ENCODE measurements at regions not wholly inside any gene's neighbourhood (a gene's known extent, or its start where the extent isn't known, plus 50 kb on each side); places are given as distances from the start of the nearest gene placed in this dataset.
A peak's percentile ranks its signal among the peaks of the same experiment; 100 is the strongest.

DNA sequence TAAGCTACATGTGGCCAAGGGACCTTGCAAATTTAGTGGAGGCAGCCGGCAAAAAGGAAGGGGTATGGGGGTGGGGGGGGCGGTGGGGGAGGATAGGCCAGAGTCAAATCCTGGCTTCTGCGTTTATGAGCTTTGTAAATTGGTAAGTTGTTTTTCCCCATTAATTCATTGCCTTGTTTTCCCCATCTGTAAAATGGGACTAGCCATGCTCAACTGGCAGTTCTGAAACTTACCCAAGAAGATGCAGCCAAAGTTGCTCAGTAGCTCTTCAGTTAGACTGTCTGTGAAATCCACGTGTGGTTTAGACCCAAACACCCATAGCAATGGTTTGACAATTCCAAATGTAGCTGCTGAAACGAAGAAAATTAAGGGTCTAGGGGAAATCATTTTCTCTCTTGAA, 52.3 kb upstream of the FAM89A start:
- no peak for DNase-seq
- Mint-ChIP-seq H3K9me3 (ENCODE audit: low read depth) (no peaks in the 10 kb centered on the region), H3K4me1 (no peaks in the 10 kb centered on the region), H3K4me3 (no peak overlapping the region), H3K27me3 (peaks cover 13% of the 10 kb centered on the region), H3K27ac (no peak overlapping the region), H3K36me3 (ENCODE audit: low read depth) (no peaks in the 10 kb centered on the region)
- no peak for ATAC-seq
- ChIA-PET POLR2A (interaction anchor here (0.6 kb wide), 1 partner anchor 89 kb away, joined by 3 read pairs; no protein-coding TSS in a partner anchor), CTCF (interaction anchor here (0.6 to 1.5 kb wide), 11 partner anchors 10 to 452 kb away, joined by 3 to 14 read pairs (median 3); no protein-coding TSS in a partner anchor)
- intact Hi-C loops (cut with DNase I, micrococcal nuclease) = loop anchor here (1.0 to 5.0 kb wide), 2 partner anchors 175 kb away; no protein-coding TSS in a partner anchor

GRCh38 chr1:231091831-231092301, 51.8 kb upstream of the FAM89A start:
- intact Hi-C loops (cut with DNase I, micrococcal nuclease) = loop anchor here (1.0 to 5.0 kb wide), 2 partner anchors 175 kb away; no protein-coding TSS in a partner anchor
- H3K4me1 Mint-ChIP-seq = no peaks in the 10 kb centered on the region
- no peak overlapping the region for H3K4me3 Mint-ChIP-seq
- H3K27ac Mint-ChIP-seq = no peak overlapping the region
- H3K36me3 Mint-ChIP-seq (ENCODE audit: low read depth) = no peaks in the 10 kb centered on the region
- peak; percentile 69 for DNase-seq
- ChIA-PET CTCF (interaction anchor here (0.6 to 1.5 kb wide), 11 partner anchors 11 to 451 kb away, joined by 3 to 14 read pairs (median 3); no protein-coding TSS in a partner anchor), POLR2A (interaction anchor here (0.6 kb wide), 1 partner anchor 90 kb away, joined by 3 read pairs; no protein-coding TSS in a partner anchor)
- ATAC-seq = no peak
- H3K9me3 Mint-ChIP-seq (ENCODE audit: low read depth) = no peaks in the 10 kb centered on the region
- H3K27me3 Mint-ChIP-seq = peaks cover 13% of the 10 kb centered on the region

GRCh38 chr1:231091415-231091814, 51.4 kb upstream of the FAM89A start:
- DNase-seq (no peak), ATAC-seq (no peak)
- Mint-ChIP-seq H3K4me1 (no peaks in the 10 kb centered on the region), H3K27ac (no peak overlapping the region), H3K4me3 (no peak overlapping the region), H3K9me3 (ENCODE audit: low read depth) (no peaks in the 10 kb centered on the region), H3K36me3 (ENCODE audit: low read depth) (no peaks in the 10 kb centered on the region), H3K27me3 (peaks cover 13% of the 10 kb centered on the region)
- intact Hi-C loops (cut with DNase I, micrococcal nuclease) = loop anchor here in 1 of 2 experiments (5.0 kb wide), 1 partner anchor 174 kb away; no protein-coding TSS in a partner anchor
- POLR2A ChIA-PET = no interaction called here
- CTCF ChIA-PET = interaction anchor here (0.6 to 1.5 kb wide), 6 partner anchors 11 to 175 kb away, joined by 3 to 14 read pairs (median 3); no protein-coding TSS in a partner anchor
